Activated CD4-positive, alpha-beta T cell treated with anti-CD3 and anti-CD28 coated beads for 1 hour (primary cell): ENCODE measurements at regions not wholly inside any gene's neighbourhood (a gene's known extent, or its start where the extent isn't known, plus 50 kb on each side); places are given as distances from the start of the nearest gene placed in this dataset.
"Not testable (repeated sequence)": the region's sequence is repeated elsewhere in the genome, so short reads cannot be mapped to it uniquely, and the experiment has no call there.

Experiments
- DNase-seq: peaks from one replicate; pipeline ENCODE4 v3.0.0-alpha.2; 2020

GRCh38 chr6:167737205-167737830 is 89.4 kb upstream of the AFDN start:
- DNase-seq: no peak

- no peak for DNase-seq
These were observed 88.3 kb upstream of the AFDN start for GRCh38 chr6:167738386-167738785.

- no peak for DNase-seq
These were observed 86.8 kb upstream of the AFDN start for GRCh38 chr6:167739721-167740475.

- DNase-seq: no peak
These were observed 83.9 kb upstream of the AFDN start for GRCh38 chr6:167742719-167743303.

GRCh38 chr6:167744681-167745669 is 81.7 kb upstream of the AFDN start:
- no peak for DNase-seq

- no peak for DNase-seq
These were observed 80.9 kb upstream of the AFDN start for GRCh38 chr6:167745670-167746389.

- no peak for DNase-seq
These were observed 80.3 kb upstream of the AFDN start for GRCh38 chr6:167746390-167746907.

GRCh38 chr6:167746975-167747374 is 79.7 kb upstream of the AFDN start:
- DNase-seq: no peak

GRCh38 chr6:167747645-167748044 is 79.1 kb upstream of the AFDN start:
- DNase-seq: no peak

GRCh38 chr6:167748046-167748445 is 78.7 kb upstream of the AFDN start:
- DNase-seq: no peak

- no peak for DNase-seq
These were observed 78.0 kb upstream of the AFDN start for GRCh38 chr6:167748458-167749379.

- no peak for DNase-seq
These were observed 75.8 kb upstream of the AFDN start for GRCh38 chr6:167750956-167751358.

GRCh38 chr6:167751579-167752115 is 75.1 kb upstream of the AFDN start:
- no peak for DNase-seq

GRCh38 chr6:167753281-167753680 is 73.4 kb upstream of the AFDN start:
- DNase-seq: not testable (repeated sequence)

- DNase-seq: no peak
These were observed 72.0 kb upstream of the AFDN start for GRCh38 chr6:167754691-167755090.

- DNase-seq: no peak
These were observed 71.2 kb upstream of the AFDN start for GRCh38 chr6:167755461-167755860.

- DNase-seq: no peak
These were observed 70.1 kb upstream of the AFDN start for GRCh38 chr6:167756597-167756996.

- no peak for DNase-seq
These were observed 69.5 kb upstream of the AFDN start for GRCh38 chr6:167757249-167757648.

- DNase-seq: no peak
These were observed 68.9 kb upstream of the AFDN start for GRCh38 chr6:167757821-167758220.

- DNase-seq: no peak
These were observed 68.2 kb upstream of the AFDN start for GRCh38 chr6:167758309-167759023.
